ENCODE measurements at regions not wholly inside any gene's neighbourhood (a gene's known extent, or its start where the extent isn't known, plus 50 kb on each side); places are given as distances from the start of the nearest gene placed in this dataset.

DNA sequence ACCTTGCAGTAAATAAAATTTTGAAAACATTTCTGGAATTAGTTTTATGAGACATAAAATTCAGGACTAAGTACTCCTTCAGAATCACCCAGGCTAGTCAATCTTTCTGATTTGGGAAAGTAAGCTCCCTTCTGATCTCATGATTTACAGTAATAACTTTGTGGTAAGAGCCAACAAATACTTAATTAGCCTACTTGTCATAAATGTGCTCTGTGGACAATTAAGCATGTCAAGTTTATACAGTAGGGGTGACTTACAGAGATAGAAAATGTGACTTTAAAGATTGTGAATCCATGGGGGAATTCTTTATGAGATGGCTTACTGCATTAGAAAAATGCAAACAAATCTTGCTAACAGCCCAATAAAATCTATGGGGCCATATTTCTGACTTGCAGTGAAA lies 616.9 kb upstream of the GHITM start:
- dilution Hi-C loops (cut with MboI; ENCODE audit: extremely low pct_ligation_motif_present, low sequenced_read_pairs), result no loop called here
- Histone ChIP-seq H3K9me3 (replicated peaks; ENCODE audit: control insufficient read depth, insufficient read depth, low read length) (no peaks in the 10 kb centered on the region), H4K20me1 (replicated peaks; ENCODE audit: control insufficient read depth, extremely low read depth, insufficient read depth, low read length) (no peaks in the 10 kb centered on the region), H3K79me2 (ENCODE audit: control insufficient read depth, insufficient read depth, low read length) (no peaks in the 10 kb centered on the region), H3K4me1 (ENCODE audit: control insufficient read depth, extremely low read depth, insufficient read depth, low read length) (no peaks in the 10 kb centered on the region), H3K36me3 (ENCODE audit: control insufficient read depth in 2 of 2, extremely low read depth in 1 of 2, insufficient read depth in 2 of 2, low read length in 2 of 2) (no peaks in the 10 kb centered on the region), H3K9ac (replicated peaks; ENCODE audit: extremely low read depth, insufficient read depth, low read length) (no peak overlapping the region), H3K4me3 (replicated peaks in 1 of 3; ENCODE audit: insufficient read depth in 1 of 3, low read depth in 1 of 3, low read length in 3 of 3) (no peak overlapping the region), H2AFZ (ENCODE audit: low read depth, low read length) (no peak overlapping the region), H3K27ac (ENCODE audit: insufficient read depth, low read depth, low read length) (no peak overlapping the region), H3K4me2 (ENCODE audit: insufficient read depth, low read length) (no peak overlapping the region), H3K27me3 (ENCODE audit: control insufficient read depth in 2 of 2, insufficient read depth in 2 of 2, low read length in 2 of 2) (no peaks in the 10 kb centered on the region), H3K9me1 (replicated peaks; ENCODE audit: control insufficient read depth, extremely low read depth, insufficient read depth, low read length) (no peaks in the 10 kb centered on the region)
- no TSS peak for BruUV-seq (replicated peaks)
- DNase-seq (ENCODE audit: low read depth, low spot score), result no peak
- ChIA-PET CTCF (no interaction called here), POLR2A (no interaction called here)
- FAIRE-seq, result no peak
- intact Hi-C loops (cut with micrococcal nuclease), result no loop called here
- no peak for TF ChIP-seq EZH2 (IDR thresholded peaks at IDR 0.05; ENCODE audit: borderline replicate concordance, low read depth, low read length, severe bottlenecking)
- TF ChIP-seq GATA2 (IDR thresholded peaks at IDR 0.05; ENCODE audit: insufficient read depth, insufficient read length, low read depth, low read length), result no peak
- no peak for TF ChIP-seq MYC (IDR thresholded peaks at IDR 0.05; ENCODE audit: low read depth, low read length)
- TF ChIP-seq FOS (IDR thresholded peaks at IDR 0.05; ENCODE audit: borderline replicate concordance, insufficient read depth, low read length), result no peak
- no peak for TF ChIP-seq JUN (IDR thresholded peaks at IDR 0.05; ENCODE audit: borderline replicate concordance, insufficient read depth, insufficient read length, low read depth)
- no peak for TF ChIP-seq POLR2AphosphoS5 (IDR thresholded peaks at IDR 0.05; ENCODE audit: insufficient read depth, low read depth, low read length)
- TF ChIP-seq, protein P1, sequence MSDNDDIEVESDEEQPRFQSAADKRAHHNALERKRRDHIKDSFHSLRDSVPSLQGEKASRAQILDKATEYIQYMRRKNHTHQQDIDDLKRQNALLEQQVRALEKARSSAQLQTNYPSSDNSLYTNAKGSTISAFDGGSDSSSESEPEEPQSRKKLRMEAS (IDR thresholded peaks at IDR 0.05; ENCODE audit: insufficient read depth, insufficient read length), result no peak
- no peak for TF ChIP-seq POLR2A (IDR thresholded peaks at IDR 0.05; ENCODE audit: low read depth, low read length)
- TF ChIP-seq CTCF (IDR thresholded peaks at IDR 0.05; ENCODE audit: extremely low read depth in 1 of 2, insufficient read depth in 1 of 2, low read depth in 1 of 2, low read length in 2 of 2), result no peak

Measured in endothelial cell of umbilical vein (primary cell).